H9 (cell line): ENCODE measurements at regions not wholly inside any gene's neighbourhood (a gene's known extent, or its start where the extent isn't known, plus 50 kb on each side); places are given as distances from the start of the nearest gene placed in this dataset.
A peak's percentile ranks its signal among the peaks of the same experiment; 100 is the strongest.

ENCODE experiments used
- DNase-seq: peaks from one replicate; pipeline ENCODE4 v3.0.0-alpha.2; 2017
- H2AFZ ChIP-seq: one replicate; pipeline ENCODE4 v1.6.1; 2013; ENCODE audit warnings: mild to moderate bottlenecking, low read length, control low read depth, moderate library complexity
- H2AK5ac ChIP-seq: 2 replicates; pipeline ENCODE4 v1.6.1; 2013; ENCODE audit warnings: low read length, control low read depth, mixed read lengths; ENCODE audit not compliant: insufficient read length
- H2BK120ac ChIP-seq: one replicate; pipeline ENCODE4 v1.6.1; 2013; ENCODE audit warnings: low read depth, mild to moderate bottlenecking, low read length, control low read depth, inconsistent platforms; ENCODE audit not compliant: poor library complexity, severe bottlenecking
- H2BK12ac ChIP-seq: 2 replicates; pipeline ENCODE4 v1.6.1; 2013; ENCODE audit warnings: low read length, control low read depth, mixed read lengths, low read depth; ENCODE audit not compliant: insufficient read length
- H2BK15ac ChIP-seq: 2 replicates; pipeline ENCODE4 v1.6.1; 2013; ENCODE audit warnings: low read depth, low read length, control low read depth
- H2BK20ac ChIP-seq: one replicate; pipeline ENCODE4 v1.6.1; 2013; ENCODE audit warnings: low read depth, mild to moderate bottlenecking, low read length, control low read depth, inconsistent platforms; ENCODE audit not compliant: poor library complexity, severe bottlenecking
- H2BK5ac ChIP-seq: 2 replicates; pipeline ENCODE4 v1.6.1; 2013; ENCODE audit warnings: low read length, control low read depth, mixed read lengths; ENCODE audit not compliant: insufficient read length
- H3K14ac ChIP-seq: 2 replicates; pipeline ENCODE4 v1.6.1; 2013; ENCODE audit warnings: low read length, control low read depth; ENCODE audit not compliant: insufficient read depth
- H3K18ac ChIP-seq: 2 replicates; pipeline ENCODE4 v1.6.1; 2013; ENCODE audit warnings: low read depth, mild to moderate bottlenecking, mixed read lengths, low read length, control low read depth; ENCODE audit not compliant: insufficient read length
- H3K23ac ChIP-seq: 2 replicates; pipeline ENCODE4 v1.6.1; 2013; ENCODE audit warnings: low read length, control low read depth, mixed read lengths, low read depth; ENCODE audit not compliant: insufficient read length
- H3K23me2 ChIP-seq: 2 replicates; pipeline ENCODE4 v1.6.1; 2013; ENCODE audit warnings: low read depth, mild to moderate bottlenecking, mixed read lengths, low read length, control low read depth; ENCODE audit not compliant: insufficient read length, poor library complexity, severe bottlenecking
- H3K27ac ChIP-seq: 2 replicates; pipeline ENCODE4 v1.5.1; 2013; ENCODE audit warnings: low read length, control low read depth, mixed read lengths, low read depth; ENCODE audit not compliant: insufficient read length
- H3K27me3 ChIP-seq: 2 replicates; pipeline ENCODE4 v1.6.1; 2013; ENCODE audit warnings: low read length, control low read depth, inconsistent platforms; ENCODE audit not compliant: insufficient read depth
- H3K4ac ChIP-seq: 2 replicates; pipeline ENCODE4 v1.6.1; 2013; ENCODE audit warnings: low read depth, mild to moderate bottlenecking, control low read depth, inconsistent platforms, low read length, moderate library complexity
- H3K4me1 ChIP-seq: 2 replicates; pipeline ENCODE4 v1.6.1; 2013; ENCODE audit warnings: low read length, control low read depth, inconsistent platforms; ENCODE audit not compliant: insufficient read depth
- H3K4me2 ChIP-seq: 2 replicates; pipeline ENCODE4 v1.6.1; 2013; ENCODE audit warnings: low read length, control low read depth, mixed read lengths; ENCODE audit not compliant: insufficient read length, insufficient read depth
- H3K56ac ChIP-seq: 2 replicates; pipeline ENCODE4 v1.6.1; 2013; ENCODE audit warnings: low read depth, mild to moderate bottlenecking, mixed read lengths, low read length, control low read depth; ENCODE audit not compliant: insufficient read length
- H3K79me1 ChIP-seq: 2 replicates; pipeline ENCODE4 v1.6.1; 2013; ENCODE audit warnings: low read depth, mild to moderate bottlenecking, moderate library complexity, low read length, control low read depth, inconsistent platforms; ENCODE audit not compliant: insufficient read depth, poor library complexity, severe bottlenecking
- H3K79me2 ChIP-seq: 2 replicates; pipeline ENCODE4 v1.6.1; 2013; ENCODE audit warnings: low read length, control low read depth, inconsistent platforms; ENCODE audit not compliant: insufficient read depth
- H3K9ac ChIP-seq: 2 replicates; pipeline ENCODE4 v1.6.1; 2013; ENCODE audit warnings: low read length, control low read depth, mixed read lengths; ENCODE audit not compliant: insufficient read length; ENCODE audit errors: extremely low read depth
- H3K9me3 ChIP-seq: one replicate; pipeline ENCODE4 v1.6.1; 2013; ENCODE audit warnings: low read depth, low read length, inconsistent platforms; ENCODE audit not compliant: control insufficient read depth
- H3T11ph ChIP-seq: one replicate; pipeline ENCODE4 v1.6.1; 2013; ENCODE audit warnings: mild to moderate bottlenecking, low read length, control low read depth, inconsistent platforms
- H4K20me1 ChIP-seq: one replicate; pipeline ENCODE4 v1.6.1; 2013; ENCODE audit not compliant: control insufficient read depth, insufficient read length, insufficient read depth
- H4K5ac ChIP-seq: 2 replicates; pipeline ENCODE4 v1.6.1; 2013; ENCODE audit warnings: low read depth, mild to moderate bottlenecking, mixed read lengths, low read length, control low read depth; ENCODE audit not compliant: insufficient read length
- H4K8ac ChIP-seq: replicated peaks from 2 replicates; pipeline ENCODE4 v1.6.1; 2013; ENCODE audit warnings: low read length, control low read depth, mixed read lengths, low read depth; ENCODE audit not compliant: insufficient read length
- H4K91ac ChIP-seq: 2 replicates; pipeline ENCODE4 v1.6.1; 2013; ENCODE audit warnings: low read depth, mild to moderate bottlenecking, moderate library complexity, mixed read lengths, low read length, control low read depth; ENCODE audit not compliant: insufficient read length
- H3K27ac Mint-ChIP-seq, 3 experiments: 2 replicates in 2 of 3; 3 replicates in 1 of 3; pipeline ENCODE4 v1.8.0; 2020 to 2021; ENCODE audit warnings: mixed read lengths in 3 of 3, mild to moderate bottlenecking in 1 of 3, moderate library complexity in 1 of 3
- H3K27me3 Mint-ChIP-seq: 2 replicates; pipeline ENCODE4 v1.8.0; 2021; ENCODE audit warnings: low read depth, mild to moderate bottlenecking, moderate library complexity, mixed read lengths
- H3K36me3 Mint-ChIP-seq, 3 experiments: 2 replicates in 2 of 3; 3 replicates in 1 of 3; pipeline ENCODE4 v1.8.0; 2020 to 2021; ENCODE audit warnings: low read depth in 3 of 3, mixed read lengths in 3 of 3; ENCODE audit not compliant: insufficient read depth in 1 of 3
- H3K4me1 Mint-ChIP-seq, 2 experiments: 2 replicates each; pipeline ENCODE4 v1.8.0; 2020; ENCODE audit warnings: mixed read lengths in 2 of 2
- H3K4me3 Mint-ChIP-seq, 2 experiments: 2 replicates in 1 of 2; 3 replicates in 1 of 2; pipeline ENCODE4 v1.8.0; 2020 to 2021; ENCODE audit warnings: mild to moderate bottlenecking in 2 of 2, mixed read lengths in 2 of 2, moderate library complexity in 1 of 2
- H3K9me3 Mint-ChIP-seq, 2 experiments: 2 replicates in 1 of 2; 3 replicates in 1 of 2; pipeline ENCODE4 v1.8.0; 2020; ENCODE audit warnings: mild to moderate bottlenecking in 2 of 2, mixed read lengths in 2 of 2, moderate library complexity in 1 of 2
- CTCF ChIP-seq: fragments of 200-600 bp; sonication (generic); conservative IDR thresholded peaks from 3 replicates; pipeline ENCODE4 v1.8.0; 2021; ENCODE audit warnings: antibody characterized with exemption, mild to moderate bottlenecking
- WGBS: extraction: QIAGEN DNeasy Blood & Tissue Kit; methylation state at CpG from one replicate; pipeline ENCODE4 v1.1.7; 2013; ENCODE audit warnings: missing lambda C conversion rate, low lambda C conversion rate, mixed read lengths; ENCODE audit not compliant: insufficient read length; ENCODE audit errors: extremely low coverage; 5-methylcytosine and 5-hydroxymethylcytosine counted together

- H3K9me3 Mint-ChIP-seq, result peaks cover 3 to 9% of the 10 kb centered on the region in 2 experiments; a peak in 4 of 5 replicates
- WGBS, result no CpG with 5 or more reads among the region's 3 CpGs
- peak overlapping the region in 1 of 3 experiments; percentile 55; a peak in 1 of 7 replicates for H3K27ac Mint-ChIP-seq
Observed at GRCh38 chr2:51791496-51791895, 759.6 kb upstream of the NRXN1 start.

More at GRCh38 chr2:51791496-51791895, 759.6 kb upstream of the NRXN1 start:
- H2BK120ac ChIP-seq, result no peak overlapping the region
- H3K9ac ChIP-seq, result no peak overlapping the region
- no peaks in the 10 kb centered on the region for H3K27me3 ChIP-seq
- no peak for DNase-seq
- H3K9me3 ChIP-seq, result no peaks in the 10 kb centered on the region
- H2BK15ac ChIP-seq, result no peak overlapping the region
- H2AK5ac ChIP-seq, result no peak overlapping the region
- Mint-ChIP-seq H3K4me1 (peaks cover 8 to 12% of the 10 kb centered on the region in 2 experiments), H3K36me3 (peaks cover 0 to 8% (median 2%) of the 10 kb centered on the region in 3 experiments; a peak in 4 of 7 replicates), H3K27me3 (no peaks in the 10 kb centered on the region), H3K4me3 (no peak overlapping the region)
- no peak overlapping the region for H3K18ac ChIP-seq
- TF ChIP-seq CTCF, result no peak
- H2BK12ac ChIP-seq, result no peak overlapping the region
- no peak overlapping the region for H3K14ac ChIP-seq
- no peak overlapping the region for H3K27ac ChIP-seq
- no peaks in the 10 kb centered on the region for H3K79me2 ChIP-seq
- H3K23ac ChIP-seq, result no peak overlapping the region
- H2BK5ac ChIP-seq, result no peak overlapping the region
- no peak overlapping the region for H2BK20ac ChIP-seq
- no peak overlapping the region for H4K5ac ChIP-seq
- H3K56ac ChIP-seq, result no peak overlapping the region
- no peaks in the 10 kb centered on the region for H4K20me1 ChIP-seq
- no peaks in the 10 kb centered on the region for H3K23me2 ChIP-seq
- no peak overlapping the region for H3K4me2 ChIP-seq
- H4K8ac ChIP-seq, result no peak overlapping the region
- no peaks in the 10 kb centered on the region; the same call in 1 of the 2 replicates for H3K4me1 ChIP-seq
- no peak overlapping the region for H4K91ac ChIP-seq
- no peak overlapping the region for H2AFZ ChIP-seq
- no peak overlapping the region for H3K4ac ChIP-seq
- no peaks in the 10 kb centered on the region for H3K79me1 ChIP-seq
- H3T11ph ChIP-seq, result no peak overlapping the region
